ENCODE measurements at regions not wholly inside any gene's neighbourhood (a gene's known extent, or its start where the extent isn't known, plus 50 kb on each side); places are given as distances from the start of the nearest gene placed in this dataset.

- DNase-seq (ENCODE audit: low read depth): no peak
- no peak for TF ChIP-seq CTCF (IDR thresholded peaks at IDR 0.05; ENCODE audit: insufficient read depth, low read depth, low read length, missing control alignments)
- H3K4me3 ChIP-seq (ENCODE audit: low read length): no peak overlapping the region
Measured at GRCh38 chr2:64718250-64718885, 64.7 kb upstream of the SERTAD2 start.

- no peak for TF ChIP-seq CTCF (IDR thresholded peaks at IDR 0.05; ENCODE audit: insufficient read depth, low read depth, low read length, missing control alignments)
- H3K4me3 ChIP-seq (ENCODE audit: low read length): no peak overlapping the region
- DNase-seq (ENCODE audit: low read depth): no peak
Measured at GRCh38 chr2:64720535-64721319, 67.0 kb upstream of the SERTAD2 start.

- H3K4me3 ChIP-seq (ENCODE audit: low read length): no peak overlapping the region
- no peak for TF ChIP-seq CTCF (IDR thresholded peaks at IDR 0.05; ENCODE audit: insufficient read depth, low read depth, low read length, missing control alignments)
- DNase-seq (ENCODE audit: low read depth): no peak
Measured at GRCh38 chr2:64721320-64721623, 67.6 kb upstream of the SERTAD2 start.

GRCh38 chr2:64722291-64723044 is 68.8 kb upstream of the SERTAD2 start:
- no peak for DNase-seq (ENCODE audit: low read depth)

GRCh38 chr2:64727013-64727767 is 73.5 kb upstream of the SERTAD2 start:
- no peak overlapping the region for H3K4me3 ChIP-seq (ENCODE audit: low read length)
- no peak for DNase-seq (ENCODE audit: low read depth)
- TF ChIP-seq CTCF (IDR thresholded peaks at IDR 0.05; ENCODE audit: insufficient read depth, low read depth, low read length, missing control alignments): no peak

More at GRCh38 chr2:64722291-64723044, 68.8 kb upstream of the SERTAD2 start:
- H3K4me3 ChIP-seq (ENCODE audit: low read length): no peak overlapping the region
- TF ChIP-seq CTCF (IDR thresholded peaks at IDR 0.05; ENCODE audit: insufficient read depth, low read depth, low read length, missing control alignments): no peak

- H3K4me3 ChIP-seq (ENCODE audit: low read length): no peak overlapping the region
- DNase-seq (ENCODE audit: low read depth): no peak
- no peak for TF ChIP-seq CTCF (IDR thresholded peaks at IDR 0.05; ENCODE audit: insufficient read depth, low read depth, low read length, missing control alignments)
Measured at GRCh38 chr2:64727843-64728463, 74.2 kb upstream of the SERTAD2 start.
